ENCODE measurements at regions not wholly inside any gene's neighbourhood (a gene's known extent, or its start where the extent isn't known, plus 50 kb on each side); places are given as distances from the start of the nearest gene placed in this dataset.
"Not testable (repeated sequence)": the region's sequence is repeated elsewhere in the genome, so short reads cannot be mapped to it uniquely, and the experiment has no call there.

GRCh38 chr2:153575171-153575853, 96.8 kb upstream of the RPRM start:
- Mint-ChIP-seq H3K4me3 (no peak overlapping the region), H3K27me3 (ENCODE audit: low read depth) (no peaks in the 10 kb centered on the region), H3K27ac (no peak overlapping the region)

GRCh38 chr2:153584244-153584643, 105.7 kb upstream of the RPRM start:
- Mint-ChIP-seq H3K36me3 (ENCODE audit: insufficient read depth in 2 of 2) (peaks cover 4 to 6% of the 10 kb centered on the region in 2 donors), H3K9me3 (peaks cover 8 to 13% of the 10 kb centered on the region in 2 donors), H3K4me1 (ENCODE audit: low read depth) (no peaks in the 10 kb centered on the region), H3K4me3 (no peak overlapping the region), H3K27me3 (ENCODE audit: low read depth) (no peaks in the 10 kb centered on the region), H3K27ac (no peak overlapping the region)
- DNase-seq (no peak), ATAC-seq (replicated peaks in 1 of 2) (no peak)

More at GRCh38 chr2:153575171-153575853, 96.8 kb upstream of the RPRM start:
- H3K9me3 Mint-ChIP-seq, result peaks cover 0 to 2% of the 10 kb centered on the region in 2 donors
- ATAC-seq (replicated peaks in 1 of 2) (no peak), DNase-seq (no peak)
- no peaks in the 10 kb centered on the region for H3K4me1 Mint-ChIP-seq (ENCODE audit: low read depth)
- H3K36me3 Mint-ChIP-seq (ENCODE audit: insufficient read depth in 2 of 2), result no peaks in the 10 kb centered on the region

- H3K27me3 Mint-ChIP-seq (ENCODE audit: low read depth), result no peaks in the 10 kb centered on the region
- no peak overlapping the region for H3K27ac Mint-ChIP-seq
- ATAC-seq (replicated peaks in 1 of 2) (no peak), DNase-seq (no peak)
- H3K4me3 Mint-ChIP-seq, result no peak overlapping the region
- H3K9me3 Mint-ChIP-seq, result peaks cover 15% of the 10 kb centered on the region in 2 donors
- no peaks in the 10 kb centered on the region for H3K4me1 Mint-ChIP-seq (ENCODE audit: low read depth)
- peaks cover 4 to 6% of the 10 kb centered on the region in 2 donors for H3K36me3 Mint-ChIP-seq (ENCODE audit: insufficient read depth in 2 of 2)
Measured at GRCh38 chr2:153588408-153588807, 109.8 kb upstream of the RPRM start.

- no peak for ATAC-seq (replicated peaks in 1 of 2)
- H3K4me1 Mint-ChIP-seq (ENCODE audit: low read depth), result no peaks in the 10 kb centered on the region
- H3K27me3 Mint-ChIP-seq (ENCODE audit: low read depth), result no peaks in the 10 kb centered on the region
- H3K4me3 Mint-ChIP-seq, result no peak overlapping the region
- peaks cover 15% of the 10 kb centered on the region in 2 donors for H3K9me3 Mint-ChIP-seq
- no peak overlapping the region for H3K27ac Mint-ChIP-seq
- peaks cover 4 to 6% of the 10 kb centered on the region in 2 donors for H3K36me3 Mint-ChIP-seq (ENCODE audit: insufficient read depth in 2 of 2)
- no peak for DNase-seq
Measured at GRCh38 chr2:153589586-153589985, 111.0 kb upstream of the RPRM start.

GRCh38 chr2:153593086-153593485, 114.5 kb upstream of the RPRM start:
- not testable (repeated sequence) for H3K36me3 Mint-ChIP-seq (ENCODE audit: insufficient read depth in 2 of 2); ATAC-seq (replicated peaks in 1 of 2); H3K4me3 Mint-ChIP-seq

GRCh38 chr2:153595939-153596338, 117.4 kb upstream of the RPRM start:
- Mint-ChIP-seq H3K27ac (no peak overlapping the region), H3K4me3 (no peak overlapping the region), H3K9me3 (peaks cover 0 to 4% of the 10 kb centered on the region in 2 donors), H3K27me3 (ENCODE audit: low read depth) (no peaks in the 10 kb centered on the region), H3K4me1 (ENCODE audit: low read depth) (no peaks in the 10 kb centered on the region), H3K36me3 (ENCODE audit: insufficient read depth in 2 of 2) (no peaks in the 10 kb centered on the region)
- ATAC-seq (replicated peaks in 1 of 2), result no peak
- no peak for DNase-seq

More at GRCh38 chr2:153593086-153593485, 114.5 kb upstream of the RPRM start:
- not testable (repeated sequence) for H3K4me1 Mint-ChIP-seq (ENCODE audit: low read depth); H3K9me3 Mint-ChIP-seq; H3K27ac Mint-ChIP-seq; H3K27me3 Mint-ChIP-seq (ENCODE audit: low read depth); DNase-seq

- H3K4me1 Mint-ChIP-seq (ENCODE audit: low read depth), result no peaks in the 10 kb centered on the region
- H3K4me3 Mint-ChIP-seq, result no peak overlapping the region
- DNase-seq (no peak), ATAC-seq (replicated peaks in 1 of 2) (no peak)
- H3K27ac Mint-ChIP-seq, result no peak overlapping the region
- H3K27me3 Mint-ChIP-seq (ENCODE audit: low read depth), result no peaks in the 10 kb centered on the region
- peaks cover 2 to 8% of the 10 kb centered on the region in 2 donors for H3K9me3 Mint-ChIP-seq
- H3K36me3 Mint-ChIP-seq (ENCODE audit: insufficient read depth in 2 of 2), result no peaks in the 10 kb centered on the region
Measured at GRCh38 chr2:153601812-153602211, 123.2 kb upstream of the RPRM start.

- Mint-ChIP-seq H3K36me3 (ENCODE audit: insufficient read depth in 2 of 2) (no peaks in the 10 kb centered on the region), H3K9me3 (peaks cover 2 to 8% of the 10 kb centered on the region in 2 donors), H3K27ac (no peak overlapping the region), H3K27me3 (ENCODE audit: low read depth) (no peaks in the 10 kb centered on the region), H3K4me1 (ENCODE audit: low read depth) (no peaks in the 10 kb centered on the region), H3K4me3 (no peak overlapping the region)
- DNase-seq, result no peak
- no peak for ATAC-seq (replicated peaks in 1 of 2)
Measured at GRCh38 chr2:153604133-153604532, 125.6 kb upstream of the RPRM start.

- Mint-ChIP-seq H3K27me3 (ENCODE audit: low read depth) (no peaks in the 10 kb centered on the region), H3K4me3 (no peak overlapping the region), H3K27ac (no peak overlapping the region), H3K9me3 (peaks cover 0 to 11% of the 10 kb centered on the region in 2 donors), H3K4me1 (ENCODE audit: low read depth) (no peaks in the 10 kb centered on the region), H3K36me3 (ENCODE audit: insufficient read depth in 2 of 2) (no peaks in the 10 kb centered on the region)
- no peak for ATAC-seq (replicated peaks in 1 of 2)
- DNase-seq, result no peak
Measured at GRCh38 chr2:153606623-153607022, 128.1 kb upstream of the RPRM start.

- Mint-ChIP-seq H3K9me3 (peaks cover 7 to 12% of the 10 kb centered on the region in 2 donors), H3K27ac (no peak overlapping the region), H3K4me3 (no peak overlapping the region), H3K27me3 (ENCODE audit: low read depth) (no peaks in the 10 kb centered on the region), H3K36me3 (ENCODE audit: insufficient read depth in 2 of 2) (peaks cover 0 to 6% of the 10 kb centered on the region in 2 donors), H3K4me1 (ENCODE audit: low read depth) (no peaks in the 10 kb centered on the region)
- DNase-seq (no peak), ATAC-seq (replicated peaks in 1 of 2) (no peak)
Measured at GRCh38 chr2:153622285-153622684, 143.7 kb upstream of the RPRM start.

- no peak overlapping the region for H3K27ac Mint-ChIP-seq
- no peak for DNase-seq
- H3K36me3 Mint-ChIP-seq (ENCODE audit: insufficient read depth in 2 of 2), result peaks cover 0 to 6% of the 10 kb centered on the region in 2 donors
- ATAC-seq (replicated peaks in 1 of 2), result no peak
- H3K9me3 Mint-ChIP-seq, result peaks cover 5 to 12% of the 10 kb centered on the region in 2 donors
- no peak overlapping the region for H3K4me3 Mint-ChIP-seq
- H3K27me3 Mint-ChIP-seq (ENCODE audit: low read depth), result no peaks in the 10 kb centered on the region
- H3K4me1 Mint-ChIP-seq (ENCODE audit: low read depth), result no peaks in the 10 kb centered on the region
Measured at GRCh38 chr2:153623020-153623419, 144.5 kb upstream of the RPRM start.

GRCh38 chr2:153626676-153627075, 148.1 kb upstream of the RPRM start:
- H3K9me3 Mint-ChIP-seq, result peaks cover 0 to 4% of the 10 kb centered on the region in 2 donors
- no peaks in the 10 kb centered on the region for H3K36me3 Mint-ChIP-seq (ENCODE audit: insufficient read depth in 2 of 2)

GRCh38 chr2:153635494-153635893, 156.9 kb upstream of the RPRM start:
- DNase-seq, result no peak
- Mint-ChIP-seq H3K27ac (no peak overlapping the region), H3K36me3 (ENCODE audit: insufficient read depth in 2 of 2) (no peaks in the 10 kb centered on the region), H3K9me3 (peaks cover 9% of the 10 kb centered on the region in 2 donors), H3K4me1 (ENCODE audit: low read depth) (no peaks in the 10 kb centered on the region), H3K4me3 (no peak overlapping the region), H3K27me3 (ENCODE audit: low read depth) (no peaks in the 10 kb centered on the region)
- no peak for ATAC-seq (replicated peaks in 1 of 2)

More at GRCh38 chr2:153626676-153627075, 148.1 kb upstream of the RPRM start:
- DNase-seq (no peak), ATAC-seq (replicated peaks in 1 of 2) (no peak)
- Mint-ChIP-seq H3K4me1 (ENCODE audit: low read depth) (no peaks in the 10 kb centered on the region), H3K27me3 (ENCODE audit: low read depth) (no peaks in the 10 kb centered on the region), H3K4me3 (no peak overlapping the region), H3K27ac (no peak overlapping the region)

- no peaks in the 10 kb centered on the region for H3K4me1 Mint-ChIP-seq (ENCODE audit: low read depth)
- H3K36me3 Mint-ChIP-seq (ENCODE audit: insufficient read depth in 2 of 2), result no peaks in the 10 kb centered on the region
- no peak for DNase-seq
- H3K4me3 Mint-ChIP-seq, result no peak overlapping the region
- H3K9me3 Mint-ChIP-seq, result peaks cover 9% of the 10 kb centered on the region in 2 donors
- ATAC-seq (replicated peaks in 1 of 2), result no peak
- H3K27me3 Mint-ChIP-seq (ENCODE audit: low read depth), result no peaks in the 10 kb centered on the region
- no peak overlapping the region for H3K27ac Mint-ChIP-seq
Measured at GRCh38 chr2:153641046-153641445, 162.5 kb upstream of the RPRM start.

Data from activated T-cell treated with anti-CD3 and anti-CD28 coated beads, Interleukin-2, amount 50 U/mL, for 72 hours (primary cell).